Activated effector memory CD4-positive, alpha-beta T cell treated with anti-CD3 and anti-CD28 coated beads, Interleukin-2, amount 50 U/mL, for 16 hours (primary cell): ENCODE measurements at regions not wholly inside any gene's neighbourhood (a gene's known extent, or its start where the extent isn't known, plus 50 kb on each side); places are given as distances from the start of the nearest gene placed in this dataset.

Source experiments
- DNase-seq: peaks from one replicate; pipeline ENCODE4 v3.0.0-alpha.2; 2020

GRCh38 chr9:117546894-117547678, 132.2 kb upstream of the ASTN2 start:
- DNase-seq: no peak

GRCh38 chr9:117545846-117546245, 131.0 kb upstream of the ASTN2 start:
- DNase-seq: no peak

GRCh38 chr9:117543089-117543488, 128.2 kb upstream of the ASTN2 start:
- no peak for DNase-seq

- DNase-seq: no peak
Measured at GRCh38 chr9:117542021-117542420, 127.2 kb upstream of the ASTN2 start.

- no peak for DNase-seq
Measured at GRCh38 chr9:117541181-117541580, 126.3 kb upstream of the ASTN2 start.

GRCh38 chr9:117535973-117536372, 121.1 kb upstream of the ASTN2 start:
- no peak for DNase-seq

- DNase-seq: no peak
Measured at GRCh38 chr9:117535434-117535833, 120.6 kb upstream of the ASTN2 start.

GRCh38 chr9:117528225-117528624, 113.4 kb upstream of the ASTN2 start:
- DNase-seq: no peak

- no peak for DNase-seq
Measured at GRCh38 chr9:117526674-117527073, 111.8 kb upstream of the ASTN2 start.

GRCh38 chr9:117523531-117524153, 108.8 kb upstream of the ASTN2 start:
- no peak for DNase-seq

- no peak for DNase-seq
Measured at GRCh38 chr9:117521293-117521692, 106.4 kb upstream of the ASTN2 start.

GRCh38 chr9:117516676-117517632, 102.1 kb upstream of the ASTN2 start:
- DNase-seq: no peak

- no peak for DNase-seq
Measured at GRCh38 chr9:117511852-117512481, 97.1 kb upstream of the ASTN2 start.

- DNase-seq: no peak
Measured at GRCh38 chr9:117496307-117496706, 81.5 kb upstream of the ASTN2 start.

- no peak for DNase-seq
Measured at GRCh38 chr9:117494401-117495090, 79.7 kb upstream of the ASTN2 start.

- DNase-seq: no peak
Measured at GRCh38 chr9:117492476-117492875, 77.6 kb upstream of the ASTN2 start.

GRCh38 chr9:117491491-117491890, 76.6 kb upstream of the ASTN2 start:
- DNase-seq: no peak

- DNase-seq: no peak
Measured at GRCh38 chr9:117490199-117490598, 75.3 kb upstream of the ASTN2 start.

GRCh38 chr9:117488659-117489058, 73.8 kb upstream of the ASTN2 start:
- no peak for DNase-seq

- DNase-seq: peak; percentile 67
Measured at GRCh38 chr9:117487555-117488175, 72.8 kb upstream of the ASTN2 start.

GRCh38 chr9:117486426-117486825, 71.6 kb upstream of the ASTN2 start:
- DNase-seq: no peak

GRCh38 chr9:117485176-117485575, 70.3 kb upstream of the ASTN2 start:
- DNase-seq: no peak
